GM23248 (cell line): ENCODE measurements at regions not wholly inside any gene's neighbourhood (a gene's known extent, or its start where the extent isn't known, plus 50 kb on each side); places are given as distances from the start of the nearest gene placed in this dataset.

Experiments
- DNase-seq: peaks from one replicate; pipeline ENCODE4 v3.0.0-alpha.2; 2015
- H2AFZ ChIP-seq: fragments of 200-600 bp; sonication (generic); 2 replicates; pipeline ENCODE4 v1.6.1; 2016; ENCODE audit warnings: antibody characterized with exemption
- H3F3A ChIP-seq: fragments of 200-600 bp; sonication (generic); 2 replicates; pipeline ENCODE4 v1.6.1; 2016; ENCODE audit warnings: mild to moderate bottlenecking, antibody characterized with exemption, mixed run types; ENCODE audit not compliant: insufficient read depth
- H3K27ac ChIP-seq: fragments of 200-600 bp; sonication (generic); 2 replicates; pipeline ENCODE4 v1.5.1; 2016; ENCODE audit warnings: mild to moderate bottlenecking
- H3K27me3 ChIP-seq: fragments of 200-600 bp; sonication (generic); replicated peaks from 2 replicates; pipeline ENCODE4 v1.6.1; 2016; ENCODE audit warnings: mild to moderate bottlenecking; ENCODE audit not compliant: insufficient read depth
- H3K36me3 ChIP-seq: fragments of 200-600 bp; sonication (generic); 2 replicates; pipeline ENCODE4 v1.6.1; 2016; ENCODE audit warnings: low read depth, mild to moderate bottlenecking
- H3K4me1 ChIP-seq: fragments of 200-600 bp; sonication (generic); 2 replicates; pipeline ENCODE4 v1.6.1; 2016; ENCODE audit warnings: mild to moderate bottlenecking; ENCODE audit not compliant: insufficient read depth
- H3K4me2 ChIP-seq: fragments of 200-600 bp; sonication (generic); one replicate; pipeline ENCODE4 v1.6.1; 2016; ENCODE audit warnings: mild to moderate bottlenecking; ENCODE audit not compliant: unreplicated experiment
- H3K4me3 ChIP-seq: fragments of 200-600 bp; sonication (generic); 2 replicates; pipeline ENCODE4 v1.5.1; 2016; ENCODE audit warnings: mild to moderate bottlenecking
- H3K79me2 ChIP-seq: fragments of 200-600 bp; sonication (generic); 2 replicates; pipeline ENCODE4 v1.6.1; 2016; ENCODE audit warnings: mild to moderate bottlenecking; ENCODE audit not compliant: insufficient read depth
- H3K9ac ChIP-seq: fragments of 200-600 bp; sonication (generic); 2 replicates; pipeline ENCODE4 v1.6.1; 2016; ENCODE audit warnings: mild to moderate bottlenecking
- H3K9me2 ChIP-seq: fragments of 200-600 bp; sonication (generic); 2 replicates; pipeline ENCODE4 v1.6.1; 2016; ENCODE audit warnings: mixed run types, mild to moderate bottlenecking, moderate library complexity; ENCODE audit not compliant: insufficient read depth
- H3K9me3 ChIP-seq: fragments of 200-600 bp; sonication (generic); one replicate; pipeline ENCODE4 v1.6.1; 2017; ENCODE audit warnings: low read depth
- H4K20me1 ChIP-seq: fragments of 200-600 bp; sonication (generic); 2 replicates; pipeline ENCODE4 v1.6.0; 2016; ENCODE audit not compliant: insufficient read depth
- EZH2 ChIP-seq: fragments of 200-600 bp; sonication (generic); IDR thresholded peaks from 2 replicates; pipeline ENCODE4 v1.6.1; 2018; ENCODE audit warnings: antibody characterized with exemption, mild to moderate bottlenecking; ENCODE audit not compliant: insufficient read depth, poor library complexity, severe bottlenecking
- EZH2phosphoT487 ChIP-seq: fragments of 200-600 bp; sonication (generic); IDR thresholded peaks from 2 replicates; pipeline ENCODE4 v1.6.1; 2018; ENCODE audit warnings: antibody characterized with exemption, moderate library complexity, mild to moderate bottlenecking, low read depth; ENCODE audit not compliant: insufficient read depth
- WGBS, 2 experiments: methylation state at CpG; one replicate each; pipeline ENCODE4 v1.1.6; 2015 to 2017; ENCODE audit warnings: low lambda C conversion rate in 2 of 2, low coverage in 1 of 2; ENCODE audit errors: missing lambda C conversion rate in 2 of 2; 5-methylcytosine and 5-hydroxymethylcytosine counted together
- in situ Hi-C: fragments of 300-500 bp; cut with MboI; formaldehyde crosslinking; loops from 2 replicates; pipeline ENCODE4 v1.15.0; 2020

- Histone ChIP-seq H4K20me1 (no peaks in the 10 kb centered on the region), H3K4me1 (peaks cover 27% of the 10 kb centered on the region), H3K4me2 (no peak overlapping the region), H3K79me2 (no peaks in the 10 kb centered on the region), H3K27ac (no peak overlapping the region), H3K36me3 (no peaks in the 10 kb centered on the region), H3K9me3 (no peaks in the 10 kb centered on the region), H2AFZ (no peak overlapping the region), H3K4me3 (no peak overlapping the region), H3F3A (peaks cover 31% of the 10 kb centered on the region), H3K27me3 (no peaks in the 10 kb centered on the region), H3K9me2 (no peaks in the 10 kb centered on the region), H3K9ac (no peak overlapping the region)
- in situ Hi-C loops: no loop called here
- 100% methylated on average over 3 of the region's 3 CpGs for WGBS, 2 experiments
- no peak for DNase-seq
- TF ChIP-seq EZH2phosphoT487: no peak
- TF ChIP-seq EZH2: no peak
Measured at GRCh38 chr11:130638624-130639023, 190.2 kb downstream of the ADAMTS15 start.

GRCh38 chr11:130639369-130639768 lies 190.9 kb downstream of the ADAMTS15 start:
- peaks cover 36% of the 10 kb centered on the region for H3F3A ChIP-seq
- H3K9ac ChIP-seq: no peak overlapping the region
- no peaks in the 10 kb centered on the region for H4K20me1 ChIP-seq
- no peak overlapping the region for H3K4me2 ChIP-seq
- no peaks in the 10 kb centered on the region for H3K9me3 ChIP-seq
- peaks cover 30% of the 10 kb centered on the region for H3K4me1 ChIP-seq
- 97 to 98% methylated on average over 2 of the region's 2 CpGs for WGBS, 2 experiments
- no peak overlapping the region for H3K27ac ChIP-seq
- H3K27me3 ChIP-seq: no peaks in the 10 kb centered on the region
- no peak overlapping the region for H3K4me3 ChIP-seq
- TF ChIP-seq EZH2 (no peak), EZH2phosphoT487 (no peak)
- H3K36me3 ChIP-seq: no peaks in the 10 kb centered on the region
- no peak for DNase-seq
- H3K79me2 ChIP-seq: no peaks in the 10 kb centered on the region
- H3K9me2 ChIP-seq: no peaks in the 10 kb centered on the region
- in situ Hi-C loops: no loop called here
- H2AFZ ChIP-seq: no peak overlapping the region

- Histone ChIP-seq H3K9me2 (no peaks in the 10 kb centered on the region), H3K27me3 (no peaks in the 10 kb centered on the region), H4K20me1 (no peaks in the 10 kb centered on the region), H3K4me1 (peaks cover 29% of the 10 kb centered on the region), H3K9ac (no peak overlapping the region), H3K4me3 (no peak overlapping the region), H3K9me3 (no peaks in the 10 kb centered on the region), H3K27ac (no peak overlapping the region), H3F3A (peaks cover 29% of the 10 kb centered on the region), H3K79me2 (no peaks in the 10 kb centered on the region), H3K4me2 (no peak overlapping the region), H2AFZ (no peak overlapping the region), H3K36me3 (no peaks in the 10 kb centered on the region)
- in situ Hi-C loops: no loop called here
- TF ChIP-seq EZH2 (no peak), EZH2phosphoT487 (no peak)
- WGBS, 2 experiments: 88 to 89% methylated on average over 7 of the region's 7 CpGs
- no peak for DNase-seq
Measured at GRCh38 chr11:130640526-130640925, 192.1 kb downstream of the ADAMTS15 start.

- H3K79me2 ChIP-seq: no peaks in the 10 kb centered on the region
- peaks cover 31% of the 10 kb centered on the region for H3K4me1 ChIP-seq
- H3K4me3 ChIP-seq: no peak overlapping the region
- no peak overlapping the region for H3K27ac ChIP-seq
- H3K9me2 ChIP-seq: no peaks in the 10 kb centered on the region
- in situ Hi-C loops: no loop called here
- no peak overlapping the region for H2AFZ ChIP-seq
- H3F3A ChIP-seq: peaks cover 32% of the 10 kb centered on the region
- no peaks in the 10 kb centered on the region for H3K9me3 ChIP-seq
- H3K36me3 ChIP-seq: no peaks in the 10 kb centered on the region
- 59 to 68% methylated on average over 3 of the region's 3 CpGs for WGBS, 2 experiments
- no peak overlapping the region for H3K4me2 ChIP-seq
- H4K20me1 ChIP-seq: no peaks in the 10 kb centered on the region
- no peaks in the 10 kb centered on the region for H3K27me3 ChIP-seq
- no peak for DNase-seq
- no peak overlapping the region for H3K9ac ChIP-seq
- TF ChIP-seq EZH2: no peak
- no peak for TF ChIP-seq EZH2phosphoT487
Measured at GRCh38 chr11:130641876-130642275, 193.4 kb downstream of the ADAMTS15 start.

GRCh38 chr11:130642994-130643393 lies 194.5 kb downstream of the ADAMTS15 start:
- Histone ChIP-seq H3K79me2 (no peaks in the 10 kb centered on the region), H3K9me2 (no peaks in the 10 kb centered on the region), H2AFZ (no peak overlapping the region), H3K9me3 (no peaks in the 10 kb centered on the region), H3K4me3 (no peak overlapping the region), H3F3A (peaks cover 29% of the 10 kb centered on the region), H3K27me3 (no peaks in the 10 kb centered on the region), H3K4me2 (no peak overlapping the region), H3K9ac (no peak overlapping the region), H3K27ac (no peak overlapping the region), H3K36me3 (no peaks in the 10 kb centered on the region), H3K4me1 (peaks cover 26% of the 10 kb centered on the region), H4K20me1 (no peaks in the 10 kb centered on the region)
- no peak for DNase-seq
- WGBS, 2 experiments: 67 to 70% methylated on average over 1 of the region's 1 CpG
- TF ChIP-seq EZH2phosphoT487 (no peak), EZH2 (no peak)
- in situ Hi-C loops: no loop called here
